ENCODE measurements at regions not wholly inside any gene's neighbourhood (a gene's known extent, or its start where the extent isn't known, plus 50 kb on each side); places are given as distances from the start of the nearest gene placed in this dataset. TPM values are rescaled to one million over a fixed set of nuclear protein-coding genes. Genes with fewer than 3 reads are reported as not detected.
A peak's percentile ranks its signal among the peaks of the same experiment; 100 is the strongest.

GRCh38 chr1:72341661-72342060 is 59.3 kb upstream of the NEGR1 start:
- 0% methylated on average over 1 of the region's 1 CpG for WGBS, 2 experiments (ENCODE audit: low coverage in 1 of 2, low lambda C conversion rate in 2 of 2, missing lambda C conversion rate in 2 of 2)
- no peak overlapping the region for H3K4me2 ChIP-seq (ENCODE audit: unreplicated experiment)
- in situ Hi-C loops (cut with MboI): no loop called here
- no peak overlapping the region for H3K27ac ChIP-seq
- no peaks in the 10 kb centered on the region for H4K20me1 ChIP-seq (ENCODE audit: insufficient read depth)
- no peaks in the 10 kb centered on the region for H3K27me3 ChIP-seq (replicated peaks; ENCODE audit: insufficient read depth)
- TF ChIP-seq EZH2phosphoT487 (IDR thresholded peaks at IDR 0.05; ENCODE audit: insufficient read depth, low read depth) (no peak), EZH2 (IDR thresholded peaks at IDR 0.05; ENCODE audit: insufficient read depth, poor library complexity, severe bottlenecking) (no peak)
- H3K36me3 ChIP-seq (ENCODE audit: low read depth): no peaks in the 10 kb centered on the region
- no peak overlapping the region for H3K9ac ChIP-seq
- H3K9me2 ChIP-seq (ENCODE audit: insufficient read depth): no peaks in the 10 kb centered on the region
- H3K79me2 ChIP-seq (ENCODE audit: insufficient read depth): no peaks in the 10 kb centered on the region
- H2AFZ ChIP-seq: no peak overlapping the region
- no peaks in the 10 kb centered on the region for H3F3A ChIP-seq (ENCODE audit: insufficient read depth)
- peaks cover 16% of the 10 kb centered on the region for H3K4me1 ChIP-seq (ENCODE audit: insufficient read depth)
- H3K4me3 ChIP-seq: no peak overlapping the region
- peak; percentile 13 for DNase-seq
- no peaks in the 10 kb centered on the region for H3K9me3 ChIP-seq (ENCODE audit: low read depth)

GRCh38 chr1:72336776-72337175 is 54.4 kb upstream of the NEGR1 start:
- 14 to 31% methylated on average over 1 of the region's 1 CpG for WGBS, 2 experiments (ENCODE audit: low coverage in 1 of 2, low lambda C conversion rate in 2 of 2, missing lambda C conversion rate in 2 of 2)
- no peak for TF ChIP-seq EZH2 (IDR thresholded peaks at IDR 0.05; ENCODE audit: insufficient read depth, poor library complexity, severe bottlenecking)
- TF ChIP-seq EZH2phosphoT487 (IDR thresholded peaks at IDR 0.05; ENCODE audit: insufficient read depth, low read depth): no peak
- Histone ChIP-seq H3K4me2 (ENCODE audit: unreplicated experiment) (no peak overlapping the region), H2AFZ (no peak overlapping the region), H3K4me1 (ENCODE audit: insufficient read depth) (peaks cover 9% of the 10 kb centered on the region), H3K79me2 (ENCODE audit: insufficient read depth) (no peaks in the 10 kb centered on the region), H3K9ac (no peak overlapping the region), H3K27ac (no peak overlapping the region), H3K9me3 (ENCODE audit: low read depth) (no peaks in the 10 kb centered on the region), H4K20me1 (ENCODE audit: insufficient read depth) (no peaks in the 10 kb centered on the region), H3K36me3 (ENCODE audit: low read depth) (no peaks in the 10 kb centered on the region), H3F3A (ENCODE audit: insufficient read depth) (no peaks in the 10 kb centered on the region), H3K27me3 (replicated peaks; ENCODE audit: insufficient read depth) (no peaks in the 10 kb centered on the region), H3K4me3 (no peak overlapping the region), H3K9me2 (ENCODE audit: insufficient read depth) (no peaks in the 10 kb centered on the region)
- DNase-seq: no peak
- in situ Hi-C loops (cut with MboI): no loop called here

Small RNAs in the stretch of these regions (small RNA-seq; reads per million reads assigned to genes)
- gene RN7SKP19 (ENCODE audit: low read depth, low replicate concordance) (not detected), gene RNA5SP50 (ENCODE audit: low read depth, low replicate concordance) (not detected), gene RNU4ATAC8P (ENCODE audit: low read depth, low replicate concordance) (not detected), gene RNU6-1246P (ENCODE audit: low read depth, low replicate concordance) (not detected)
